Limb (tissue), 2 donors: ENCODE measurements at regions not wholly inside any gene's neighbourhood (a gene's known extent, or its start where the extent isn't known, plus 50 kb on each side); places are given as distances from the start of the nearest gene placed in this dataset.
A peak's percentile ranks its signal among the peaks of the same experiment; 100 is the strongest.

Experiments
- DNase-seq, 2 donors: peaks; one replicate each; pipeline ENCODE4 v3.0.0-alpha.2; 2016; ENCODE audit errors: extremely low spot score in 2 of 2

DNA sequence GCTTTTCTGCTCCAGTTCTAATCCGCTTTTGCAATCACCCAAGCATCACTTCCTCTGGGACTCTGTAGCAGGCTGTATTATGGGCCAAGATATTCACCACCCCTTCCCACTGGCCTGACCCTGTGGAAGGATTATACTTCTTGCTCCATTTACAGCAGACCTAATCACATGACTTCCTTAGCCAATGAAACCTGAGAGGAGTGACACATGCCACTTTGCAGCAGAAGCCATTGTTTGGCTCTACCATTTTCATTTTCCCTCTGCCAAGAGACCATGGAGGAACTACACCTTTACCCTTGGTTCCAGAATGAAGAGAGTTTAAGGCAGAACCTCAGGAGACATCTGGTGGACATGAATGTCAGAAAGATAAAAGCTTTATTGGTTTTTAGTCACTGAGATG lies 134.9 kb upstream of the HSD17B12 start:
- no peak for DNase-seq

DNA sequence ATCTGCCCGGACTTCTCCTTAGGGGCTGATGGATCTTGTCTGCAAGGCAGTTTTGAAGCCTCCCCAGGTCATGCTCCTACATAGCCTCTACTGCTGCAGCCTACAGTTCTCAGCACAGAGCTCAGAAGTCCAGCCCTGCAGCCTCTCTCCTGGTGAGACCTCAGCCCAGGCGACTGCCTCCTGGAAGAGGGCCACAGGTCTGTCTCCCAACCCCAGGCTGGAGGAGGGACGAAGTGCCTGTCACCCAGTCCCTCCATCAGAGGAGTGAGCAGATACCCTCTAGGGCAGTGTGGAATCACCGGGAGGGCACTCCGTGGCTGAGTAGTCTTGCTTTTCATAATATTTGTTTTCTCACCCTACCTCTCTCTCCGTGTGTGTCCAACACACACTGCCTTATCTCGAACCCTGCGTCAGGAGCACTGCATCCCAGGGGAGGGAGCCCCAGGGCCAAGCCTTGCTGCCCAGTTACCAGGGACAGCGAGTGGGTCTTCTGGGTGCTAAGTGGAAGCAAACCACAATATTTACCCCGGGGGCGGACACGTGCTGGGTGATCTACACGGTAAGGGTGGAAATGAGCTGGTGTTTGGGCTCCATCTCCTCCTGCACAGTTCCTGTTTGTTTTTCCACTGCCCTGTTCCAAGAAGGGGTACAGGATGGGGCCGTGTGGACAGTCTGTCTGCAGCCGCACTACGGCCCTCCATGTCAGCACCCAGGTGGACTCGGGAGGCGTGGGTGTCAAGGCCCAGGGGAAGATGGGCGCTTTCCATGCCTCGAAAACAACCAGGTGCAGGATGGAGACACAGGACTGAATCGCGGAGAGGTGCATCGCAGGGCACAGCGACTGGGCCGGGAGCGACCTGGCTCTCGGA lies 133.7 kb upstream of the HSD17B12 start:
- DNase-seq = no peak

DNA sequence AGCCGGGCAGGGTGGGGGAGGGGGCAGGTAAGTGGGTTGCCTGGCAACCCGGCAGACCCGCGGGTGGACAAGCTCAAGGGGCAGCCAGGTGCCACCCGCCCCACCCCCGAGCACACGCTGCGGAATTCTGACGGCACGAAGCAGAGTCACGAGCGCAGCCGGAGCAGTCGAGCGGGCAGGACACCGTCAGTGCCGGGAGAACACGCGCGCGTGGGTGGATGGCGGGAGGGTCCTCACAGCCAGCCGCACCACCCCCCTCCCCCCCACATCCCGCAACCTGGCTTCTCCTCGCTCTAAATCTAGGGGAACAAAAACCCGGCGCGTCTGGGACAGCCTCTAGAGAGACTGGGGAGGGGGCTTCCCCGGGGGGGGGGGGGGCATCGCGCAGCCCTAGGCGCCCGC lies 133.1 kb upstream of the HSD17B12 start:
- DNase-seq = peak in 1 of 2 donors; percentile 59

DNA sequence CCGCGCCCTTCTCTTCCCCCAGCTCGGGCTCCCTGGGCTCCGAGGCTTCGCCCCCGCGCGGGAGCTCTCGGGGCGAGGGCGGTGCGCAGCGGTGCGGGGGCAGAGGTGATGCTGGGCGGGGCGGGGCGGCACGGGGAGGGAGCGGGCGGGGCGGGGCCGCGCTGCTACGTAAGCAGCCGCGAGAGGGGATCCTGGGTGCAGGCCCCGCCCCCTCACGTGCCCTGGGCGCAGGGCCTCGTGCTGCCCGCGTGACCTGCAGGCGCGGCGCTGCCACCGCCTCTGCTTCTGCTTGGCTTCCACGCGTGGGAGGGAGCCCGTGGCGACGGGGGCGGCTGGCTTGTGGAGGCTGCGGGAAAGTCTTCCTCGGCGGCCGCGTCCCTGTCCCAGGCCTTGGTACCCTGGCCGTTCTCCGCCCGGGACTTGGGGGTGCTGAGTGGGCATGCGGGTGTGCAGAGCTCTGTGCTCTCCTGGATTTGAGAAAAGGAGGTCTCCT lies 132.6 kb upstream of the HSD17B12 start:
- DNase-seq = peak in 1 of 2 donors; percentile 74

GRCh38 chr11:43548916-43549315 lies 131.6 kb upstream of the HSD17B12 start:
- no peak for DNase-seq

- DNase-seq = no peak
These were observed 130.9 kb upstream of the HSD17B12 start for GRCh38 chr11:43549624-43550023.

DNA sequence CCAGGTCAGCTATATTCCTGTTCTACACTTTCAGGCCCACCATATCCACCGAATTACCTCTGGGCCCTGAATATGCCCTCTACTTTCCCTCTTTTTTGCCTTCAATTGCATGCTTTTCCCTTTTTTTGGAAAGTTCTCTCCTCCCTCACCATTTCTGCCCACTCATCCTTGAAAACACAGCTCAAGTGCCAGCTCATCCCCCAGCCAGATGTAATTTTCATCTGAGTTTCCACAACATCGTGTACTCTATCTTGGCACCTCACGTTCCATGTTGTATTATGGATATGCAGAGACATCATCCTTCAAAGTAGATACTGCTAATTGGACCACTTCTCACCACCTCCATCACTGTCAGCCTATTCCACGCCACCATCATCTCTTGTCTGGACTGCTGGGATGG lies 129.8 kb upstream of the HSD17B12 start:
- DNase-seq = no peak

- DNase-seq = no peak
These were observed 126.4 kb upstream of the HSD17B12 start for GRCh38 chr11:43554148-43554473.

DNA sequence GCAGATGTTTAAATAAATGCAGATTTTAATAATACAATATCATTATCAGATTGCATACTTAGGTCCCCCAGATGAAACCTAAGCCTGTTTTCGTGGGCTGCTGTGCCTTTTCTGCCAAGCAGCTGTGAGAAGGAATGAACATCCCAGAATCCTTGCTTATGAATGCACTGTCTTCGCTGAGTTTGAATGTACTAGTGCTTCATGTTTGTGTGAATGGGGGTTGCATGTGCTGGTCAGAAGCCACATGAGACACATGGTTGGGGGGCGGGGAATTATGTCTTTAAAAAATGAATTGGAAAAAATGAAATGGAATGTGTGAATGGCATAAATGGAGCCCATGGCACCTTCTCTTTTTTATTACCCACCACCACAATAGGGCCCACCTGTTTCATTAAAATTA lies 125.4 kb upstream of the HSD17B12 start:
- no peak for DNase-seq

DNA sequence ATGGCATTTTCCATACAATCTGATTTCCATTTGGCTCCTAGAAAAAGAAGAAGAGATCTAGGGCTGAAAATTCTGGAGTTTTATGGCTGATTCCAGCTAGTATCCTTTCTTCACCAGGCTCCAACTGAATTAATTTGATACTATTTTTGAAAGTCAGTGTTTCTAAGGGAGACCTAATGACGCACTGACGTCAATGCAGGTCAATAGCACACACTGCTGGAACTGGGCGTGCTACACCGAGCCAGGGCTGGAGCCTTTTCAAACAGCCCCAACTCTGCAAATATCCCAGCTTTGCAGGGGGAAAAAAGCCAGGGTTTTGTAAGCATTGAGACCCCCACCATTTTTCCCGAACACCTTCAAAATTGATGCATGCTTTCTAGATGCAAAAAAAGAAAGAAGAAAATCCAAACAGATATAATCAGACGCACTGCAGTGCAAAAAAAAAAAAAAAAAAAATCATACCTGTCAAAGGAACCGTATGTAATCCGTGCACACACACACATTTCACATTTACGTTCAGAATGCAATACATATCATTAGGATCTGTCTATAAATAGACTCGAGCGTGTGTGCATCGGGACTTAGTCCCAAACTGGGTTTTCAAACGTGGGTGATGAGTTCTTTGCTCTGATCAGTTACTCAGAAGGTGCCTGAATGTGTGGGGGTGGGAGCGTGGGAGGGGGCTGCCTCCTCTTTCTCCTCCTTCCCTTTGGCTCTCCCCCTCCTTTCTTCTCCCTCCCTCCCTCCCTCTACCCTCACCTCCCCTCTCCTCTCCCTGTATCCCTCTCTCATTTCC lies 124.5 kb upstream of the HSD17B12 start:
- DNase-seq = peak; percentile 44 to 67

DNA sequence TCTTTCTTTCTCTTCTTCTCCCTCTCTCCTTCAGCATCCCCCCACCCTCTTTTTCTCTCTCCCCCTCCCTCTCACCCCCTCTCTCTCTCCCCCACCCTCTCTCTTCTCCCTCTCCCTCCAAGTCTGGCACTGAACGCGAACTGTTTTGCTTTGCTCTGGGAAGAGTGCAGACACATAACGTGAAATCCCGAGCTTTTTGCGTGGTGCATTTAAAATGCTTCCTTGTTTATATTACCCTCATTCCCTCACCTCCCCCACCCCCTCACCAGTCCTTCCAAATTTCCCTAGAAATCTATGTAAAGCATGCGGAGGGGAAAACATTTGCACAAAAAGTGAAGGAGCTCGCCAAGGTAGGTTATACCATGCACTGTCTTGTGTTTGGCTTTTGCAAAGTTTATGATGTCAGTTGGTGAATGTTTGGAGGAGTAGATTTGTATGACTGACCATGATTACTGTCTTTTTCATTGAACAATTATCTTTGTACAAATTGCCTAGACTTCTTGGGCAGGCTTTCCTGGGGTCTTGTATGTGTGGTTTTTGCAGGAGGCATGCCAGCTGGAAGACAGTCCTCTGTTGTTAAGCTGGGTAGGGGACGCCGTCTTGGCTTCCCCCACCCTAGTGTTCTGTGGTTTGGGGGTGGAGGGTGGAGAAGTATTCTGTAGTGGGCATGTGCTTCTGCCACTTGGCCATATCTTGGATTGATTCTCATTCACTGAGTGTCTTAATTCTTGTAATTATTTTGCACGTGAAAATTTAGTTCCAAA lies 123.7 kb upstream of the HSD17B12 start:
- peak in 1 of 2 donors; percentile 32 for DNase-seq

GRCh38 chr11:43557553-43558110 lies 122.9 kb upstream of the HSD17B12 start:
- DNase-seq = peak in 1 of 2 donors; percentile 42

GRCh38 chr11:43558146-43558545 lies 122.4 kb upstream of the HSD17B12 start:
- DNase-seq = peak in 1 of 2 donors; percentile 33

DNA sequence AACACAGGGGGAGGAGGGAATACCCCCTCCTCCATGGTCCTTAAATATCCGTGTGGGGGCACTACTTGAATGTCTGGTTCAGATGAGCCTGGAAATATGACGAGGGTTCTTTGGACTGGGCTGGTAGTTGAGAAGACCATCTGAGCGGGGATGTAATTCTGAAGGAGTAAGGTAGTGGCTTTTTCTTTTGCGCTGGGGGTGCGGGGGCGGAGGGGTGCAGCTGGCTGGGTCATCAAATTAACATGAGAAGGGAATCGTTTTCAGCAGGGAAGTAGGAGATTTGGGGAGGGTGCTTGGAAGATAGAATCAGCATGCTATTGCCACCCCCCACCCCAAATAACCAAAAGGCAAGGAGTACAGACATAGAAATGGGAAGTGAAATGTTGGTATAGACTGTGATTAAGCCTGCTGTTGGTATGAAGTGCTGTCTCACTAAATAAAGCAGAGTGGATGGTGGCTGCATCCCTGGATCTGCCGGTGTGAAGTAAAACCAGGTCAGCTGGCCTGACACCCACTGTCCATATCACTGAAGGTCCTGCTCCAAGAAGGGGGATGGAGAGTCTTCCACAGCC lies 121.9 kb upstream of the HSD17B12 start:
- no peak for DNase-seq

GRCh38 chr11:43561832-43562231 lies 118.7 kb upstream of the HSD17B12 start:
- no peak for DNase-seq

DNA sequence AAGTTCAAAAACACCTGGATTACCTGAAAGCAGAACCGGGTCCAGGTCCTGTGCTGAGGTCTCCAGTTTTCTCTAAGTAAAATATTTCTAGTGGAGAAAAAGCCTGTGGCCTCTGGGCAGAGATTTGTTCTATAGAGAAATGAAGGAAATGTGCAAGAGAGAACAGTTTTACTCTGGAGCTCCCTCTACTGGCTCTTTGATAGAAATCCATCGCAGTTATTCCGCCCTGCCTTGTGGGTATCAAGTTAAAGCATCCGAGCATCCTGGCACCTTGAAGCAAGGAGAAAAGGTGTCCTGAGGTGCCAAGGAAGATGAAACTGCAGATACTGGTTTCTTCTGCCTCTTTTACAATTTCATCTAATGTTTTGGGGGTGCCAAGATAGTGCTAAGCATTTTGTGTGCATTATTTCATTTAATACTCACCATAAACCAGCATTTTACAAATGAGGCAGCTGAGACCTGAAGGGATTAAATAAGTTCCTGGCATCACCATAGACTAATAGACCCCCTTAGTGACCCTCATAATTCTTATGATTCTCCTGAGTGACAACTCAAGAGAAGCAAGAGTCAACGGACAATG lies 113.1 kb upstream of the HSD17B12 start:
- peak in 1 of 2 donors; percentile 73 for DNase-seq

DNA sequence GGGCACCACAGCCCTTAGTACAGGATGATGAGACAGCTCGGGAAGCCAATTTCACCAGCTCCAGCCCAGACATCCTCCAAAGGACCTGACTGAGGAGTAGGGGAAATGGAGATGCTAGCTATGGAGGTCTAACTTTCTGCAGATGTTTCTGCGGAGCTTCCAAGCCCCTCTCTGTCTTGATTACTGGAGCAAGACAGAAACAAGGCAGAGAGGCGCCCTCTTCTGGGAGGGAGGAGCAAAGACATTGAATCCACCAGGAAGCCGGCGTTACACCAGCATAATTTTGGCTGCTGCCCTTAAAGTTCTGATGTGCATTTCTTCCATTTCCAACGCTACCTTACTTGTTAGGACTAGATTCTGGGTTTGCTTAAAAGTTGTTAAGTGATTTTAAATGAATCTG lies 107.3 kb upstream of the HSD17B12 start:
- no peak for DNase-seq

DNA sequence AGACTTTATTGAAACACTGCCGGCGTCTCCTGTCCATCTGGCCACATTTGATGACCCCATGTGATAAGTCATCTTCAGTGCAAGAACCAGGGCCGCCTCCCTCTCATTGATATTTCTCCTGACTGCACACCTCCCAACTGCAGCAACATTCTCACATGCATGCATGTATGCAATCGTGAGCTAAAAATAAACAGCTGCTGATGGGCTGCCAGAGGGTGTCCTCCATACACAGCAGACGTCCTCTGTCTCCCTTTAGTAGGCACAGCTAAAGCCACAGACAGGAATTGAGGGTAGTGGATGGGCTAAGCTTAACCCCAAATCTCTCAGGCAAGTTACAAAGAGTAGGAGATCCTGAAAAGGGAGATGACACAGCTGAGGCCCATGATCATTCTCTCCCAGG lies 106.7 kb upstream of the HSD17B12 start:
- DNase-seq = no peak

DNA sequence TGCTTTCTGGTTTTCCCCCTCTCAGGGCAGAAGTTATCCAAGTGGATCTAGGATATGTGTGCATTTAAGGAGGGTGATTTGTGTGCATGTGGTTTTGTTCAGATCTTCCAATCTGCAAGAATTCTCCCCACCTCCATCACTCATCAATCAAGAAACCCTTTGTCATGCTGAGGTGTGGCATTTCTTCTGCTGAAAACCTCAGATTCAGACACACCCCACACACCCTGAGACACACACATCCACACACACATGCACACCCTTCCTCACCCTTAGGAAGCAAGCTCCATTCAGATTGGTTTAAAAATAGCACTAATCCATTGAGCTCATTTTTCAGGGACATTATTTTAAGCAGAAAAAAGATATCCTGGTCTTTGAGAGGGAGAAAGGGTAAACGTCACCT lies 106.1 kb upstream of the HSD17B12 start:
- DNase-seq = no peak
